GM08714 (cell line): ENCODE measurements at regions not wholly inside any gene's neighbourhood (a gene's known extent, or its start where the extent isn't known, plus 50 kb on each side); places are given as distances from the start of the nearest gene placed in this dataset.
"Not testable (repeated sequence)": the region's sequence is repeated elsewhere in the genome, so short reads cannot be mapped to it uniquely, and the experiment has no call there.

ENCODE experiments used
- H3K4me3 ChIP-seq: fragments of 200-500 bp; sonication (Bioruptor generic); 2 replicates; pipeline ENCODE4 v1.5.1; 2014; ENCODE audit warnings: mild to moderate bottlenecking, low read length, inconsistent platforms
- ZNF274 ChIP-seq: IDR thresholded peaks from 2 replicates; pipeline ENCODE4 v1.6.1; 2012; ENCODE audit warnings: mild to moderate bottlenecking, low read depth, low read length

DNA sequence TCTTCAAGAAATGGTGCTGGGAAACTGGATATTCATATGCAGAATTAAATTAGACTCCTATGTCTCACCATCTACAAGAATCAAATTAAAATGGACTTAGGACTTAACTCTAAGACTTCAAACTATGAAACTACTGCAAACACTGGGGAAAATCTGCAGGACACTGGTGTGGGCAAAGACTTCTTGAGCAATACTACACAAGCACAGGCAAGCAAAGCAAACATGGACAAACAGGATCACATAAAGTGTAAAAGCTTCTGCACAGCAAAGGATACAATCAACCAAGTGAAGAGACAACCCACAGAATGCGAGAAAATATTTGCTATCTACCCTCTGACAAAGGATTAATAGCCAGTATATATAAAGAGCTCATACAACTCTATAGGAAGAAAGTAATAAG lies 1161.1 kb upstream of the CITED2 start:
- no peak for TF ChIP-seq ZNF274
- H3K4me3 ChIP-seq: no peak overlapping the region

DNA sequence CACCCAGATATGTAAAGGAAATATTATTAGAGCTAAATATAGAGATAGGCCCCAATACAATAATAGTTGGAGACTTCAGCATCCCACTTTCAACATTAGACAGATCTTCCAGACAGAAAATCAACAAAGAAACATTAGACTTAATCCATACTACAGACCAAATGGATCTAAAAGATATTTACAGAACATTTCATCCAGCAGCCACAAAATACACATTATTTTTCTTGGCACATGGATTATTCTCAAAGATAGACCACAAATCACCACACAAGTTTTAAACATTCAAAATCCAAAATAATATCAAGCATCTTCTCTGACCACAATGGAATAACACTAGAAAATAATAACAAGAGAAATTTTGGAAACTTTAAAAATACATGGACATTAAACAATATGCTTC lies 1159.1 kb upstream of the CITED2 start:
- H3K4me3 ChIP-seq: no peak overlapping the region
- no peak for TF ChIP-seq ZNF274

DNA sequence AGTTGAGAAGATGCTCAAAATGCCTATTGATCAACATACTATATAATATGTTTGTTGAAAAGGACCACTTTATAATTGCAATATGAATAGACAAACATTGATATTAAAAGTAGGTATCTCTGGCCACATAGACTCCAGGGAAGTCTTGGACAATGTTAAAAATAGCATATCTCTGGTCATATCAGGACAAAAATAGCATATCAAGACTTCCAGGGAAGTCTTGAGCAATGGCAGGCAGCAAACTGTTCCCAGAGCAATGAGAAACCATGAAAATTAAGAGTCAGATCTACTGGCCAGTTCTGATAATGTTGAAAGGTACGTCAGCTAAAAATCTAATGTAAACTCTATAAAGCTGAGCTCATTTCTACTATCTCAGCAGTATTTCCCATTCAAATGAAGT lies 1130.3 kb upstream of the CITED2 start:
- H3K4me3 ChIP-seq: no peak overlapping the region
- TF ChIP-seq ZNF274: no peak

DNA sequence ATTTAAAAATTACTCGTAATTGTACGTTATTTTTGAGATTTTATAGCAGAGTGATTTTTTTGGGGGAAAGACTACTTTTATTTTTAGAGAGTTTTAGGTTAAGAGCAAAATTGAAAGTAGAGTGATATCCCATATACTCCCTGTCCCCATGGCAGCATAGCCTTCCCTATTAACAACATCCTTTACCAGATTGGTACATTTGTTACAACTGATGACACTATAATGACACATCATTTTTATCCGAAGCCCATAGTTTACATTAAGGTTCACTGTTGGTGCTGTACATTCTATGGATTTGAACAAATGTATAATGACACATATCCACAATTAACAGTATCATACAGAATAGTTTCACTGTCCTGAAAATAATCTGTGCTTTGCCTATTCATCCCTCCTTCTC lies 1126.4 kb upstream of the CITED2 start:
- H3K4me3 ChIP-seq: no peak overlapping the region
- no peak for TF ChIP-seq ZNF274

DNA sequence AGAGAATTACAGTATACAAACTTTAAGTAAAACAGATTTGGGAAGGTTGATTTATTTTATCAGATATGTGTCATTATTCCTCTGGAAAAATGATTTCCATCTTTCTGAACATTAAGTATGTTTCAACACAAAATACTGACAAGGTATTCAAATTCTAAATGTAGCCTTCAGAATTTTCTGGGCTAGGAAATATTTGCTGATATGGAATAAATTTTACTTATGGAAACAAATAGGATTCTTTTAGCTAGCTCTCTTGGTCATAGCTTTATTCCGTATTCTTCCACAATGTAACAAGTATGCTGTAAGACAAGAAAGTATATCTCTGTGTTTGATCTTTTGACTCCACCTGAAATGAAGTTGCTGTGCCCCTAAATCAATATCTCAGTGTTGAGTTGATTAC lies 1125.2 kb upstream of the CITED2 start:
- TF ChIP-seq ZNF274: no peak

DNA sequence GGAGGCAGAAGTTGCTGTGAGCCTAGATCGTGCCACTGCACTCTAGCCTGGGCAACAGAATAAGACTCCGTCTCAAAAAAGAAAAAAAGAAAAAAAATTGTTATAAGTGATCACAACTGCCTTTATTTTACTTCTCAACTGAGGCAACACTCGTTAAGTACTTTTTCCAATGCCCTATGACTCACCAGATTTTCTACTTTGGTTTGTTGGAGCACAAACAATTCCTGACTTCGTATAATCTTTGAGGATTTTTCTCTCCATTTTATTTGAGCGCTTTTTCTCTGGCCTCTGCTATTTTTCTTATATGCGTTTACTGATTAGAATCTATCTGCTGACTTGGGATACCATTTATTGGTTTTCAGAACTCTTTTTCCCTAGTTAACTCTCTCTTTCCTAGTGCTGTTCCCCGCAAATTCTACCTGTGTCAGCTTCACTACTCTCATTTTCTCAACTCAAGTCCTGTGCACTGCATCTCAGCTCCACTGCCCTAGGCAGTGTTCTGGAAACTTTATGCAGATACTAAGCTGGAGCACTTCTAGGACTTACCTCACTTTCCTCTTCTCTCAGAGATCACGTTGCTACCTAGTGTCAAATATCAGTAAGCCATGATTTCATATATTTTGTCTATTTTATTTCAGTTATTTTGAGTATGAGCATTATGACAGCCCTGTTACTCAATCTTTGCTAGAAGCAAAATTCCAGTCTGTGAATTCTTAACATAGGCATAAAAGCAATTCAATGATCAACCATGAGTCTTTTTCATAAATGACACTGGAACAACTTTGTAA lies 1120.1 kb upstream of the CITED2 start:
- no peak overlapping the region for H3K4me3 ChIP-seq
- no peak for TF ChIP-seq ZNF274

More for the DNA sequence above, 1125.2 kb upstream of the CITED2 start:
- H3K4me3 ChIP-seq: no peak overlapping the region

DNA sequence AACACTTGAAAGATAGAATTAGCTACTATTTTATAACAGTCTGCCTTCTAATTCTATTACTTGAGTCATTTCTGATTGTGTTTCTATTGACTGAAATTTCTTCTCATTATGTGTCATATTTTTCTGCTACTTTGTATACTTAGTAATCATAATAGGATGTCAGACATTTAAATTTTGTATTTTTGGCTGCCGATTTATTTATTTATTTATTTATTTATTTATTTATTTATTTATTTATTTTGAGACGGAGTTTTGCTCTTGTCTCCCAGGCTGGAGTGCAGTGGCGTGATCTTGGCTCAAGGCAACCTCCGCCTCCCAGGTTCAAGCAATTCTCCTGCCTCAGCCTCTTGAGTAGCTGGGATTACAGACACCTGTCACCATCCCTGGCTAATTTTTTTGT lies 1119.0 kb upstream of the CITED2 start:
- not testable (repeated sequence) for H3K4me3 ChIP-seq

DNA sequence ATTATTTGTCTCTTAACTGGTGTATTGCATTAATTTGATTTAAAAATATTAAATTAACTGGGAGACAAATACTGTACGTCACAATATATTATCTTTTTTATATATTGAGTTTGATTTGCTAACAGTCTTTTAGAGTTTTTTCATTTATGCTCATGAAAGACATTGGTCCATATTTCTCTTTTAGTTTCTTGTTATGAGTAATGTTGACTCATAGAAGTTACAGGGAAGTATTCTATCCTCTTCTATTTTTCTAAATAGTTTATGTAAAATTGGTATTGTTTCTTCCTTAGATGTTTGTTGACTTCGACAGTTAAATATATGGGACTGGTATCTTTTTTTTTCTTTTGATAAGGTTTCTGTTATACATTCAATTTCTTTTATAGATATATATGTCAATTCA lies 1115.6 kb upstream of the CITED2 start:
- no peak overlapping the region for H3K4me3 ChIP-seq
- TF ChIP-seq ZNF274: no peak

DNA sequence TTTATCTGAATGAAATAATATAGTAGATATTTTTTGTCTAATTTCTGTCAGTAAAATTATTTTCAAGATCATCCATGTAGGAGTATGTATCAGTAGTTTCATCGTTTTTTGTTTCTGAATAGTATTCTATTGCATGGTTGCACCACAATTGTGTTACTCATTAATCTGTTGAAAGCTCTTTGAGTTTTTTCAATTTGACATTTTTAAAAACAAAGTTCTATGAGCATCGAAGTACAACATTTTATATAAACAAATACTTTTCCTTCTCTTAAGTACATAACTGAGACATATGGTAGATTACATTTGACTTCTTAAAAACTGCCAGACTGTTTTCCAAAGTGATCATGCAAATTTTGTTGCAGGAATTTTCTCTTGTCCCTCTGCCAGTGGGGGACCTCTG lies 1113.1 kb upstream of the CITED2 start:
- no peak for TF ChIP-seq ZNF274

DNA sequence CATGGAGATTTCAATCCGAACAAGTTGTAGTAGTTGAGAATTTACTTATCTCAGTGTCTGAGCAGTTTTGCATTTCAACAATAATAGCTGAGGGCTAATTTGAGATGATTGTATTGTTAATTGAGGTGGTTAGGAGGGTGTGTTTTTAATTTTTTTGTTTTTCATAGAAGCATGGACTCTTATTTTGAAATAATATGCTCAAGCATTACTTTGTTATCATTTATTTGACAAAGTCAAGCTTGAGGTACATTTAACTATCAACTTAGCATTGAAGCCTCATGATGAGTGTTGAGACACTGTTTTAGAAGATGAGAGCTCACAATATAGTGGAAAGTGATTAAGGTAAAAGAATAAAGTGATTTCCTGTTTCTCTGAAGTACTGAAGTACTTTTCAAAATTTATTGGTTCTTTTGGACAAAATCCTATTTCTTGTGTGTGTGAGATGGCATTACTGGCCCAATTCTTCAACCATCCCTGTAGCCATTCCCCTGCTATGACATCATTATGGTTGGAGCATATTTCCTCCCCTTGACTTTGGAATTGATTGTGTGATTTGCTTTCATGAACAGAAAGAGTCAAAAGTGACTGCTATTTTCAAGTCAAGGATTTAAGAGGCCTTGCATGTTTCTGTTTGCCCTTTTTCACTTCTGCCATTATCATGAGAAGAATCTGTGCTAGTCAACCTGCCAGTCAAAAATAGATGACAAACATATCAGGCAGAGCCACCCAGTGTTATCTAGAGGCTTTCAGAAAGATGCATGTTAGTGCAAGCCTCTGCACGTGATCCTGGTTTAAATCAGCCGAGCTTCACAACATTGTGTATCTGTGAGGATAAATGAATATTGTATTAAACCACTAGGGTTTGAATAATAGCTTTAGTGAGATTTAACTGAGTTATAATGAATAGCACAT lies 1112.3 kb upstream of the CITED2 start:
- H3K4me3 ChIP-seq: no peak overlapping the region
- TF ChIP-seq ZNF274: no peak

More for the DNA sequence above, 1113.1 kb upstream of the CITED2 start:
- no peak overlapping the region for H3K4me3 ChIP-seq

DNA sequence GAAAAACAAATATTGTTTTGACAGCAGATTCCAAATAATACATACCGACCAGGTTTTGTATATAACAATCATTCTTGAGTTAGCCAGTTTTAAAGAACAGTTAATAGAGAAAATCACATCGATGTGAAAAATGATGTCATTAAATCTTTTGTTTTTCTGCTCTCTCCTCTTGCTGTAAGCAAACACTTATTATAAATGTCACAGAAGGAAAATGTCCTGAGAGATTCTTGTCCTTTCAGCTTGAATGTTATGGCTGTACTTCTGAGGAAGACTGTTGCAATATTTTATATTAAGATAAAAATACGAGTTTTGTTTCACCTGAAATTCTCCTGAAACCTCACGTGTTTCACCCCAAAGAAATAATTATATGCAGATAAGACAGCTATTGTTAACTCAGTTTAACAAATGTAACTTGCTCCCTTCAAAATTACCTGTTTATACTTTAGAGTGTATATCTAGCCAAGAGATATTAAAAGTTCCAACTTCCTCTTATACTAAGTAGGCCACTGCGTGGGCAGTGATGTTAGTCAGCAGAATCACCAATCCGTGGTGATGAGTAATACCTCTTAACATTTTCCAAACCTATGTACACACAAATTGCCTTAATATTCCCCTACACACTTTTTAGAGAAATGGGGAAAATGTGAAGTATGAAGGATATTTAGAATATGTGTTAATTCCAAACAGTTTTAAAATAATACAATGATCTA lies 1111.4 kb upstream of the CITED2 start:
- no peak for TF ChIP-seq ZNF274
- H3K4me3 ChIP-seq: no peak overlapping the region

DNA sequence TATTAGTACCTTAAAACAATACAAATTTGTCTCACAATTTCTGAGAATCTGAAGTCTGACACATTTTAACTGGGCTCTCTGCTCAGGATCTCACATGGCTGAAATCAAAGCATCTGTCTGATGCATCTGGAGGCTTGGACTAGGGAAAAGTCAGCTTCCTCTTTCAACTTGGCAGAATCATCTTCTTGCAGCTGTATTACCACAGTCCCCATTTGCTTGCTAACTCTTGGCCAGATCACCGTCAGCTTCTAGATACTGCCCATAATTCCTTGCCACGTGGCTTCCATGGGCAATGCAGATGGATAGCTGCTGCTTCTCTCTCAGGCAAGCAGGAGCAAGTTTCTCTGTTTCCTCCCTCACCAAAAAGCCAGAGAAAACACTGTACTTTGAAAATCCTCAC lies 1106.4 kb upstream of the CITED2 start:
- TF ChIP-seq ZNF274: no peak
- H3K4me3 ChIP-seq: no peak overlapping the region

DNA sequence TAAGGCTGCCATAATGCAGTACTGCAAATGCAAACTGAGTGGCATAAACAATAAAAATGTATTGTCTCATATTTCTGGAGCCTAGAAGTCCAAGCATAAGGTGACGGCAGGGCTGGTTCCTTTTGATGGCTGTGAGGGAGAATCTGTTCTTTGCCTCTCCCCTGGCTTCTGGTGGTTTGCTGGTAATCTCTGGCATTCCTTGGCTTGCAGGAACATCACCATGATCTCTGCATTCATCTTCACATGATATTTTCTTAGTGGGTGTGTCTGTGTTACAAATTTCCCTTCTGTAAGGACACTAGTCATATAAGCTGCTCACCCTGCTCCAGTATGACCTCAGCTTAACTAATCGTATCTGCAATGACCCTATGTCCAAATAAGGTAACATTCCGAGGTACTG lies 1104.2 kb upstream of the CITED2 start:
- no peak for TF ChIP-seq ZNF274

DNA sequence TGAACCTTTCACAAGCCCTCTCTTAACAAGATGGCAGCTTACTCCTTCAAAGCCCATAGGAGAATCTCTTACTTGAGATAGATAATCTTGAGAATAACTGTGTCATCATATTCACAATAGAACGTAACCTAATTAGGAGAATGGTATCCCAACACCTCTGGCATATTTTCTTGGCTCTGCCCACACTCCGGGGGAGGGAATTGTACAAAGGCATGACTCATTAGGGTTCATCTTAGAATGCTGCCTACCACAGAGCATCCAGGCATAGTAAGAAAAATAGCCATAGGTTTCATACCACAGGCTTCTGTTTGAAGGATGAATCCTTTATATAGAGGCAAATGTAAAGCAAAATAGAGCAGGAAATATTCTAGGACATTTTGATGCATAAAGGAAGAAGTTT lies 1100.6 kb upstream of the CITED2 start:
- TF ChIP-seq ZNF274: no peak
- H3K4me3 ChIP-seq: no peak overlapping the region

More for the DNA sequence above, 1104.2 kb upstream of the CITED2 start:
- H3K4me3 ChIP-seq: no peak overlapping the region

DNA sequence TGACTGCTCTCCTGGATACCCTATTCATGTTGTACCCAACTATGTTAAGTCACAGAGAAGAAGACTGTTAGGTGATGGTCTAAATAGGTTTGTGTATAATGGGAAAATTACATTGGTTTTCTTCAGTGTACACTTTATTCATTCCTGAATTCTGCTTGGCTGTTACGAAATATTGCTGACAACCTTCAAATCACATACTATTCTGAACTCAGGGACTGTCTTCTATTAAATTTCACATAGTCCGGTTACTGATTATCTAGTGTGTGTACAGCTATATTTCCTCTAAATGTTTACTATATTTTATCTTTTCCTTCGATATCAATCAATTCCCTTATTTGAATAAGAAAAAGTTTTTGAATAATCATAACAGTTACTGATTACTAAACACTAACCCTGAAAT lies 1090.3 kb upstream of the CITED2 start:
- TF ChIP-seq ZNF274: no peak

DNA sequence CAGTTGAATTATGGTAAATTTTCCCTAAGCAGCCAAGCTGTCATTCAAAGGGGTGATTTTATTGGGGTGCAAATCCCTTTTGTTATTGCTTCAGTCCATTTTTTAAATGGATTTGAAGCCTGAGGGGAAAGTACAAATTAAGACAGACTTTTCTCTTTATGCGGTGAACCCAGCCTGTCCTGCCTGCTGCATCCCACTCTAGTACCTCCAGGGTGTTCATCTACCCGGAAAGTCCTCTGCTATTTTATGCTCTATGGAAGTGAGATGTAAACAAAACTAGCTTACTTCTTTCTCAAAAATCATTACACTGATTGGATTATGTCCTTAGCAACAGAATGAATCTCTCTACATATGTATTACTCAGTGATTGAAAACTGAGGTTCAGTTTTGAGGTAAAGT lies 1088.9 kb upstream of the CITED2 start:
- no peak overlapping the region for H3K4me3 ChIP-seq
- no peak for TF ChIP-seq ZNF274

More for the DNA sequence above, 1090.3 kb upstream of the CITED2 start:
- no peak overlapping the region for H3K4me3 ChIP-seq
